Esophagus squamous epithelium (tissue), 5 donors: ENCODE measurements at regions not wholly inside any gene's neighbourhood (a gene's known extent, or its start where the extent isn't known, plus 50 kb on each side); places are given as distances from the start of the nearest gene placed in this dataset.

Experiments used
- DNase-seq: peaks from one replicate; lab custom pipeline; 2025; lab: John Stamatoyannopoulos, UW
- H3K27ac ChIP-seq, 4 donors: fragments of 200-600 bp; sonication (generic); one replicate each; pipeline ENCODE4 v1.5.1; 2016 to 2019; ENCODE audit warnings: mild to moderate bottlenecking in 1 of 4
- H3K27me3 ChIP-seq, 4 donors: fragments of 200-600 bp; sonication (generic); 1 replicate in 3 of 4; 2 replicates in 1 of 4; pipeline versions ENCODE4 v1.5.1 to v1.6.0; 2017 to 2021; ENCODE audit warnings: antibody characterized with exemption in 1 of 4
- H3K36me3 ChIP-seq, 3 donors: fragments of 200-600 bp; sonication (generic); one replicate each; pipeline ENCODE4 v1.5.1; 2016 to 2019
- H3K4me1 ChIP-seq, 3 donors: fragments of 200-600 bp; sonication (generic); one replicate each; pipeline ENCODE4 v1.5.1; 2017 to 2019
- H3K4me3 ChIP-seq, 4 donors: fragments of 200-600 bp; sonication (generic); 1 replicate in 3 of 4; 2 replicates in 1 of 4; pipeline ENCODE4 v1.5.1; 2016 to 2019; ENCODE audit warnings: mild to moderate bottlenecking in 2 of 4, moderate library complexity in 1 of 4
- H3K9me3 ChIP-seq, 3 donors: fragments of 200-600 bp; sonication (generic); one replicate each; pipeline ENCODE4 v1.5.1; 2016 to 2019
- CTCF ChIP-seq, 6 experiments: fragments of 450-650 bp in 4 of 6; fragments of 200-600 bp in 2 of 6; sonication (generic) in 2 of 6; IDR thresholded peaks; one replicate each; pipeline ENCODE4 v1.5.1; 2016 to 2019; ENCODE audit warnings: antibody characterized with exemption in 6 of 6, mild to moderate bottlenecking in 4 of 6, moderate library complexity in 4 of 6
- POLR2A ChIP-seq, 4 donors: fragments of 450-650 bp; IDR thresholded peaks; one replicate each; pipeline ENCODE4 v1.6.1; 2017; ENCODE audit warnings: antibody characterized with exemption in 4 of 4, mild to moderate bottlenecking in 4 of 4, moderate library complexity in 3 of 4
- WGBS, 2 donors: methylation state at CpG; one replicate each; pipeline ENCODE4 v1.1.5; 2018; 5-methylcytosine and 5-hydroxymethylcytosine counted together
- intact Hi-C: fragments of 100-400 bp; cut with DNase I; formaldehyde crosslinking; loops from one replicate; pipeline ENCODE4 v1.15.0; 2022
- donor health status: DM: yes; HTN: yes; CAD: no.

DNA sequence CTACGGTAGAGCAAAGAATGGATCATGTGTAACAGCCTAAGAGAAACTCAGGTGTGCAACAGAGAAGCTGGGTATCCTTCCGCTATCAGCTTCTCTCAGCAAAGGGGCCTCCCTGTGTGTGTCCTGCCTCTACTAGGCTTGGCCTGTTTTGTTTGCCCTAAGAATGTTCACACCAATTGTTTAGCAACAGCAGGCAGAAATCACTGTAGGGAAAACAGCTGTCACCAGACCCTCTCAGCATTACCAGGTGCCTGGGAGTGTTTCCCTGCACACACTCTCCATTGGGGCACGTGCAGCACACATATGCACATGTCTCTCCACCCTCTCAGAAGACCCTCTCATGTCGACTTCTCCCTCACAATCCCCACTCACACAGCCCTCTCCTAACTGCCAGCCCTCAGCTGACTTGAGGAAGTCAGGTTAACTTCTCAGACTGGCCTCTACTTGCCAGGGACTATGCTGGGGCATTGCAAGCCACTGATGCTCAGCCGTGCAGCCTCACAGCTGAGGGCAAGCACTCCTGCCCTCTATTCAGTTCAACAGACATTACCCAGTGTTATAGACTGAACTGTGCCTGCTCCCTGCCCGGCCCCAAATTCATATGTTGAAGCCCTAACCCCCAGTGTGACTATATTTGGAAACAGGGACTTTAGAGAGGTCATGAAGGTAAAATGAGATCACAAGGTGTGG lies 97.6 kb downstream of the TRIM29 start:
- TF ChIP-seq POLR2A (IDR thresholded peaks at IDR 0.05) (no peak), CTCF (IDR thresholded peaks at IDR 0.05) (no peak)
- Histone ChIP-seq H3K4me1 (peaks cover 0 to 14% (median 6%) of the 10 kb centered on the region in 3 donors), H3K27ac (no peak overlapping the region), H3K4me3 (no peak overlapping the region), H3K27me3 (peaks cover 0 to 12% (median 0%) of the 10 kb centered on the region in 4 donors), H3K36me3 (no peaks in the 10 kb centered on the region), H3K9me3 (peaks cover 0 to 6% (median 0%) of the 10 kb centered on the region in 3 donors)
- WGBS, 2 donors = 64 to 72% methylated on average over 5 of the region's 6 CpGs
- intact Hi-C loops = no loop called here
- no peak for DNase-seq

DNA sequence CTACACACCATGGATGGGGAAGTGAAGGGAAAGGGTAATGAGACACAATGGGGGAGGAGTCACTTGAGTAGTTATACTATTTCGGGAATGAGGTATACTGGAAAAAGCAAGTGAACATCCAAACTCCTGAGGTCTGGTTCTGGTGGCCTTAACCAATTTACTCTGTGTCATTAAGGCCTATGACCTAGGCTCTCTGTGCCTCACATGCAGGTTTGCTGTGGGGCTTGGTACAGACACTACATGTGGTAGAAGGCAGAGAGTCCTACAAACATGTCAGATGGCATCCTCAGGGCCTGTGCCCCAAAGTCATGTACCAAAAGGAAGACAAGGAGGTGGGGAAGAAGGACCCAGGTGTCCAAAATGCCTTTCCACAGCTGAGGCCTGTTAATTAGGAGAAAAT lies 98.9 kb downstream of the TRIM29 start:
- Histone ChIP-seq H3K4me1 (peaks cover 0 to 11% (median 6%) of the 10 kb centered on the region in 3 donors), H3K4me3 (no peak overlapping the region), H3K27me3 (peaks cover 0 to 12% (median 0%) of the 10 kb centered on the region in 4 donors), H3K27ac (no peak overlapping the region), H3K9me3 (peaks cover 0 to 6% (median 0%) of the 10 kb centered on the region in 3 donors), H3K36me3 (no peaks in the 10 kb centered on the region)
- WGBS, 2 donors = 80 to 100% methylated on average over 1 of the region's 1 CpG
- DNase-seq = no peak
- TF ChIP-seq CTCF (IDR thresholded peaks at IDR 0.05) = no peak
- TF ChIP-seq POLR2A (IDR thresholded peaks at IDR 0.05) = no peak
- intact Hi-C loops = no loop called here

DNA sequence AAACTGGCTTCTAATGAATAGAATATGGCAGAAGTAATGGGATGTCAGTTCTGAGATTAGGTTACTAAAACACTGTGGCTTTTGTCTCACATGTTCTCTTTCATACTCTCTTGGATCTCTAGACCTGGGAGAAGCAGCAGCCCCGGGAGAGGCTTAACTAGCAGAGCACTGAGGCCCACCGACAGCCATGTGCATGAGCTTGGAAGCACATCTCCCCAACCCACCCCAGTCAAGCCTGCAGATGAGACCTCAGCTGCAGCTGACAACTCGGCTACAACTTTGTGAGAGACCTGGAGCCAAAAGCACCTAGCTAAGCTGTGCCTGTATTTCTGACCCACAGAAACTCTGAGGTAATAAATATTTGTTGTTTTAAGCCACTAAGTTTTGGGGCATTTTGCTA lies 100.8 kb downstream of the TRIM29 start:
- no peaks in the 10 kb centered on the region for H3K4me1 ChIP-seq
- intact Hi-C loops = no loop called here
- TF ChIP-seq CTCF (IDR thresholded peaks at IDR 0.05) = no peak
- TF ChIP-seq POLR2A (IDR thresholded peaks at IDR 0.05) = no peak
- peaks cover 0 to 19% (median 0%) of the 10 kb centered on the region in 4 donors for H3K27me3 ChIP-seq
- no peaks in the 10 kb centered on the region for H3K36me3 ChIP-seq
- H3K4me3 ChIP-seq = no peak overlapping the region
- no peak for DNase-seq
- 85 to 90% methylated on average over 2 to 3 of the region's 3 CpGs for WGBS, 2 donors
- H3K9me3 ChIP-seq = peaks cover 0 to 6% (median 0%) of the 10 kb centered on the region in 3 donors
- H3K27ac ChIP-seq = no peak overlapping the region

DNA sequence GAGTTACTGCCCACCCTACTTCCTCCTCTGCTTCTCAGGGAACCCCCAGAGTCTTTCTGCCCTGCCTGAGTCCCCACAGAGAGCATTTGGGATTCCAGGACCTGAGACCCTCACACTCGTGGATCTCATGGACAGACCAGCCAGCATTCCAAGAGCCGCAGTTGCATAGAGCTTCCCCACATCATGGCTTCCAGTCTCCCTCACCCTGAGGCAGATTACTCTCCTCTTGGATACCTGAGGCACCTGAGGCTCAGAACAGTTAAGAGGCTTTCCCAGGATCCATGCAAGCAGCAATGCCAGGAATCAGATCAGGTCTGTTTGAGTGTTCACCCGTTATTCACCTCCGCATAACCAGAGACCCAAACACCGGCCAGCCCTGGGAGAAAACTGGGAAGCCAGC lies 102.2 kb downstream of the TRIM29 start:
- Histone ChIP-seq H3K36me3 (no peaks in the 10 kb centered on the region), H3K4me1 (no peaks in the 10 kb centered on the region), H3K9me3 (peaks cover 0 to 6% (median 0%) of the 10 kb centered on the region in 3 donors), H3K27ac (no peak overlapping the region), H3K27me3 (peaks cover 0 to 25% (median 0%) of the 10 kb centered on the region in 4 donors), H3K4me3 (no peak overlapping the region)
- 88 to 95% methylated on average over 3 to 5 of the region's 5 CpGs for WGBS, 2 donors
- TF ChIP-seq POLR2A (IDR thresholded peaks at IDR 0.05) = no peak
- no peak for TF ChIP-seq CTCF (IDR thresholded peaks at IDR 0.05)
- no peak for DNase-seq
- intact Hi-C loops = no loop called here

DNA sequence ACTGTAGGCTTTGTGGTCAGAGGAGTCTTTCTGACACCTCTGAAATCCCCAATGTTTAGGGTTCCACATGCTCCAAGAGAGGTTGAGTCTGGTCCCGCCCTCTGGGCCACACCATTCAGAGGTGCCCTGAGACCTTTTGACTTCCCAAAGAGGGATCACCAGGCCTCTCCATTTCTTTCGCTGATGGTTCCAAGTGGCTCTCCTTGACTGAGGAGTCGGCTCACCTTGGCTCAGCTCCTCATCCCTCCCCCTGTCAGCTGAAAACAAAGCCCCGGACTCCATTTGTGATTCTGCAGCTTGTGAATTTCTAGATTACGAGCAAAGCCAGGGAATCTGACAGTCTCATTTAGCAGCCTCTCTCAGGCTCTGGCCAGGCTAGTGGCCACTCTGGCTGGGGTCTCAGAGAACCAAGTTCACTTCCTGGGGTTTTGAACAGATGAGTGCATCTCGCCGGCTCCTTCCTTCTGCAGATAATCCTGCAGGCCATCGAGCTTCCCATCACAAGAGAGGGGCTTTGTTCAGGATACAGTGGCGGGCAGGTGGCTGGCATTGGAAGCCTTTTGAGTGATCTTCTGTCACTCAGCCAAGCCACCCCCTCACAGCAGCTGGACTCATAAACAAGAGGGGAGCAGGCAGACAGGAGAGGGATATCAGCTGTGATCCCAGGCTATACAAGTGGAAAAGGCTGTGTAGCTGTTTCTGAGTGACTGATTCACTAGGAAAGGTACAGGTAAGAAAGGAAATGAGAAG lies 102.9 kb downstream of the TRIM29 start:
- 78% methylated on average over 5 to 7 of the region's 9 CpGs for WGBS, 2 donors
- H3K4me1 ChIP-seq = no peaks in the 10 kb centered on the region
- no peaks in the 10 kb centered on the region for H3K36me3 ChIP-seq
- no peak overlapping the region for H3K4me3 ChIP-seq
- peaks cover 0 to 27% (median 0%) of the 10 kb centered on the region in 4 donors for H3K27me3 ChIP-seq
- intact Hi-C loops = no loop called here
- TF ChIP-seq CTCF (IDR thresholded peaks at IDR 0.05) (no peak), POLR2A (IDR thresholded peaks at IDR 0.05) (no peak)
- no peak overlapping the region for H3K27ac ChIP-seq
- H3K9me3 ChIP-seq = peaks cover 0 to 6% (median 0%) of the 10 kb centered on the region in 3 donors
- DNase-seq = no peak
